H9 (cell line): ENCODE measurements at regions not wholly inside any gene's neighbourhood (a gene's known extent, or its start where the extent isn't known, plus 50 kb on each side); places are given as distances from the start of the nearest gene placed in this dataset.

ENCODE experiments used
- DNase-seq: peaks from one replicate; pipeline ENCODE4 v3.0.0-alpha.2; 2017
- H2AFZ ChIP-seq: one replicate; pipeline ENCODE4 v1.6.1; 2013; ENCODE audit warnings: mild to moderate bottlenecking, low read length, control low read depth, moderate library complexity
- H2AK5ac ChIP-seq: 2 replicates; pipeline ENCODE4 v1.6.1; 2013; ENCODE audit warnings: low read length, control low read depth, mixed read lengths; ENCODE audit not compliant: insufficient read length
- H2BK120ac ChIP-seq: one replicate; pipeline ENCODE4 v1.6.1; 2013; ENCODE audit warnings: low read depth, mild to moderate bottlenecking, low read length, control low read depth, inconsistent platforms; ENCODE audit not compliant: poor library complexity, severe bottlenecking
- H2BK12ac ChIP-seq: 2 replicates; pipeline ENCODE4 v1.6.1; 2013; ENCODE audit warnings: low read length, control low read depth, mixed read lengths, low read depth; ENCODE audit not compliant: insufficient read length
- H2BK15ac ChIP-seq: 2 replicates; pipeline ENCODE4 v1.6.1; 2013; ENCODE audit warnings: low read depth, low read length, control low read depth
- H2BK20ac ChIP-seq: one replicate; pipeline ENCODE4 v1.6.1; 2013; ENCODE audit warnings: low read depth, mild to moderate bottlenecking, low read length, control low read depth, inconsistent platforms; ENCODE audit not compliant: poor library complexity, severe bottlenecking
- H2BK5ac ChIP-seq: 2 replicates; pipeline ENCODE4 v1.6.1; 2013; ENCODE audit warnings: low read length, control low read depth, mixed read lengths; ENCODE audit not compliant: insufficient read length
- H3K14ac ChIP-seq: 2 replicates; pipeline ENCODE4 v1.6.1; 2013; ENCODE audit warnings: low read length, control low read depth; ENCODE audit not compliant: insufficient read depth
- H3K18ac ChIP-seq: 2 replicates; pipeline ENCODE4 v1.6.1; 2013; ENCODE audit warnings: low read depth, mild to moderate bottlenecking, mixed read lengths, low read length, control low read depth; ENCODE audit not compliant: insufficient read length
- H3K23ac ChIP-seq: 2 replicates; pipeline ENCODE4 v1.6.1; 2013; ENCODE audit warnings: low read length, control low read depth, mixed read lengths, low read depth; ENCODE audit not compliant: insufficient read length
- H3K23me2 ChIP-seq: 2 replicates; pipeline ENCODE4 v1.6.1; 2013; ENCODE audit warnings: low read depth, mild to moderate bottlenecking, mixed read lengths, low read length, control low read depth; ENCODE audit not compliant: insufficient read length, poor library complexity, severe bottlenecking
- H3K27ac ChIP-seq: 2 replicates; pipeline ENCODE4 v1.5.1; 2013; ENCODE audit warnings: low read length, control low read depth, mixed read lengths, low read depth; ENCODE audit not compliant: insufficient read length
- H3K27me3 ChIP-seq: 2 replicates; pipeline ENCODE4 v1.6.1; 2013; ENCODE audit warnings: low read length, control low read depth, inconsistent platforms; ENCODE audit not compliant: insufficient read depth
- H3K4ac ChIP-seq: 2 replicates; pipeline ENCODE4 v1.6.1; 2013; ENCODE audit warnings: low read depth, mild to moderate bottlenecking, control low read depth, inconsistent platforms, low read length, moderate library complexity
- H3K4me1 ChIP-seq: 2 replicates; pipeline ENCODE4 v1.6.1; 2013; ENCODE audit warnings: low read length, control low read depth, inconsistent platforms; ENCODE audit not compliant: insufficient read depth
- H3K4me2 ChIP-seq: 2 replicates; pipeline ENCODE4 v1.6.1; 2013; ENCODE audit warnings: low read length, control low read depth, mixed read lengths; ENCODE audit not compliant: insufficient read length, insufficient read depth
- H3K56ac ChIP-seq: 2 replicates; pipeline ENCODE4 v1.6.1; 2013; ENCODE audit warnings: low read depth, mild to moderate bottlenecking, mixed read lengths, low read length, control low read depth; ENCODE audit not compliant: insufficient read length
- H3K79me1 ChIP-seq: 2 replicates; pipeline ENCODE4 v1.6.1; 2013; ENCODE audit warnings: low read depth, mild to moderate bottlenecking, moderate library complexity, low read length, control low read depth, inconsistent platforms; ENCODE audit not compliant: insufficient read depth, poor library complexity, severe bottlenecking
- H3K79me2 ChIP-seq: 2 replicates; pipeline ENCODE4 v1.6.1; 2013; ENCODE audit warnings: low read length, control low read depth, inconsistent platforms; ENCODE audit not compliant: insufficient read depth
- H3K9ac ChIP-seq: 2 replicates; pipeline ENCODE4 v1.6.1; 2013; ENCODE audit warnings: low read length, control low read depth, mixed read lengths; ENCODE audit not compliant: insufficient read length; ENCODE audit errors: extremely low read depth
- H3K9me3 ChIP-seq: one replicate; pipeline ENCODE4 v1.6.1; 2013; ENCODE audit warnings: low read depth, low read length, inconsistent platforms; ENCODE audit not compliant: control insufficient read depth
- H3T11ph ChIP-seq: one replicate; pipeline ENCODE4 v1.6.1; 2013; ENCODE audit warnings: mild to moderate bottlenecking, low read length, control low read depth, inconsistent platforms
- H4K20me1 ChIP-seq: one replicate; pipeline ENCODE4 v1.6.1; 2013; ENCODE audit not compliant: control insufficient read depth, insufficient read length, insufficient read depth
- H4K5ac ChIP-seq: 2 replicates; pipeline ENCODE4 v1.6.1; 2013; ENCODE audit warnings: low read depth, mild to moderate bottlenecking, mixed read lengths, low read length, control low read depth; ENCODE audit not compliant: insufficient read length
- H4K8ac ChIP-seq: replicated peaks from 2 replicates; pipeline ENCODE4 v1.6.1; 2013; ENCODE audit warnings: low read length, control low read depth, mixed read lengths, low read depth; ENCODE audit not compliant: insufficient read length
- H4K91ac ChIP-seq: 2 replicates; pipeline ENCODE4 v1.6.1; 2013; ENCODE audit warnings: low read depth, mild to moderate bottlenecking, moderate library complexity, mixed read lengths, low read length, control low read depth; ENCODE audit not compliant: insufficient read length
- H3K27ac Mint-ChIP-seq, 3 experiments: 2 replicates in 2 of 3; 3 replicates in 1 of 3; pipeline ENCODE4 v1.8.0; 2020 to 2021; ENCODE audit warnings: mixed read lengths in 3 of 3, mild to moderate bottlenecking in 1 of 3, moderate library complexity in 1 of 3
- H3K27me3 Mint-ChIP-seq: 2 replicates; pipeline ENCODE4 v1.8.0; 2021; ENCODE audit warnings: low read depth, mild to moderate bottlenecking, moderate library complexity, mixed read lengths
- H3K36me3 Mint-ChIP-seq, 3 experiments: 2 replicates in 2 of 3; 3 replicates in 1 of 3; pipeline ENCODE4 v1.8.0; 2020 to 2021; ENCODE audit warnings: low read depth in 3 of 3, mixed read lengths in 3 of 3; ENCODE audit not compliant: insufficient read depth in 1 of 3
- H3K4me1 Mint-ChIP-seq, 2 experiments: 2 replicates each; pipeline ENCODE4 v1.8.0; 2020; ENCODE audit warnings: mixed read lengths in 2 of 2
- H3K4me3 Mint-ChIP-seq, 2 experiments: 2 replicates in 1 of 2; 3 replicates in 1 of 2; pipeline ENCODE4 v1.8.0; 2020 to 2021; ENCODE audit warnings: mild to moderate bottlenecking in 2 of 2, mixed read lengths in 2 of 2, moderate library complexity in 1 of 2
- H3K9me3 Mint-ChIP-seq, 2 experiments: 2 replicates in 1 of 2; 3 replicates in 1 of 2; pipeline ENCODE4 v1.8.0; 2020; ENCODE audit warnings: mild to moderate bottlenecking in 2 of 2, mixed read lengths in 2 of 2, moderate library complexity in 1 of 2
- CTCF ChIP-seq: fragments of 200-600 bp; sonication (generic); conservative IDR thresholded peaks from 3 replicates; pipeline ENCODE4 v1.8.0; 2021; ENCODE audit warnings: antibody characterized with exemption, mild to moderate bottlenecking
- WGBS: extraction: QIAGEN DNeasy Blood & Tissue Kit; methylation state at CpG from one replicate; pipeline ENCODE4 v1.1.7; 2013; ENCODE audit warnings: missing lambda C conversion rate, low lambda C conversion rate, mixed read lengths; ENCODE audit not compliant: insufficient read length; ENCODE audit errors: extremely low coverage; 5-methylcytosine and 5-hydroxymethylcytosine counted together

GRCh38 chrX:2552621-2553201 is 51.9 kb upstream of the DHRSX start:
- Histone ChIP-seq H3K56ac (no peak overlapping the region), H4K8ac (no peak overlapping the region), H4K20me1 (no peaks in the 10 kb centered on the region), H3K23ac (no peak overlapping the region), H3K14ac (no peak overlapping the region), H3T11ph (no peak overlapping the region), H3K23me2 (no peaks in the 10 kb centered on the region), H3K27me3 (no peaks in the 10 kb centered on the region), H2BK12ac (no peak overlapping the region), H2BK5ac (no peak overlapping the region), H3K18ac (no peak overlapping the region), H3K9ac (no peak overlapping the region), H2BK15ac (no peak overlapping the region), H4K91ac (no peak overlapping the region), H4K5ac (no peak overlapping the region), H3K4me1 (peaks cover 14% of the 10 kb centered on the region), H2BK120ac (no peak overlapping the region), H2AK5ac (no peak overlapping the region), H3K79me1 (no peaks in the 10 kb centered on the region), H2BK20ac (no peak overlapping the region), H3K4ac (no peak overlapping the region), H3K27ac (no peak overlapping the region), H3K9me3 (no peaks in the 10 kb centered on the region), H3K79me2 (no peaks in the 10 kb centered on the region), H3K4me2 (no peak overlapping the region), H2AFZ (no peak overlapping the region)
- peaks cover 2% of the 10 kb centered on the region; the same call in 1 of the 2 replicates for H3K27me3 Mint-ChIP-seq
- TF ChIP-seq CTCF, result no peak
- peaks cover 17 to 22% of the 10 kb centered on the region in 2 experiments for H3K9me3 Mint-ChIP-seq
- WGBS, result no CpG with 5 or more reads among the region's 7 CpGs
- peaks cover 11 to 25% (median 11%) of the 10 kb centered on the region in 3 experiments for H3K36me3 Mint-ChIP-seq
- peak overlapping the region in 1 of 3 experiments; percentile 69; a peak in 1 of 7 replicates for H3K27ac Mint-ChIP-seq
- no peak for DNase-seq
- no peak overlapping the region for H3K4me3 Mint-ChIP-seq
- H3K4me1 Mint-ChIP-seq, result peaks cover 39 to 43% of the 10 kb centered on the region in 2 experiments
